H1 (cell line): ENCODE measurements at regions not wholly inside any gene's neighbourhood (a gene's known extent, or its start where the extent isn't known, plus 50 kb on each side); places are given as distances from the start of the nearest gene placed in this dataset.

ENCODE experiments used
- BCL11A ChIP-seq, 2 experiments: IDR thresholded peaks; one replicate each; pipeline ENCODE4 v1.6.1; 2011; ENCODE audit warnings: low read depth in 2 of 2, low read length in 2 of 2, mild to moderate bottlenecking in 2 of 2
- CBX8 ChIP-seq: fragments of 300-800, 300-1000 bp; sonication (generic); IDR thresholded peaks from 2 replicates; pipeline ENCODE4 v1.7.1; 2016; ENCODE audit warnings: low read depth, low read length, borderline replicate concordance
- CHD7 ChIP-seq: fragments of 300-600 bp; sonication (generic); IDR thresholded peaks from 2 replicates; pipeline ENCODE4 v1.7.1; 2012; ENCODE audit warnings: low read length, moderate library complexity, mild to moderate bottlenecking, inconsistent platforms; ENCODE audit not compliant: insufficient replicate concordance
- GABPA ChIP-seq: IDR thresholded peaks from 2 replicates; pipeline ENCODE4 v1.6.1; 2011; ENCODE audit warnings: mild to moderate bottlenecking, low read length, moderate library complexity, borderline replicate concordance; ENCODE audit not compliant: insufficient read depth
- MAX ChIP-seq: IDR thresholded peaks from 2 replicates; pipeline ENCODE4 v1.6.1; 2012; ENCODE audit warnings: inconsistent platforms
- SUZ12 ChIP-seq: fragments of 200-600 bp; sonication (generic); IDR thresholded peaks from 2 replicates; pipeline ENCODE4 v1.6.1; 2012; ENCODE audit warnings: mild to moderate bottlenecking, inconsistent platforms, low read length, moderate library complexity, mixed read lengths
- TAF7 ChIP-seq: optimal IDR thresholded peaks from 2 replicates; pipeline ENCODE3; 2011; ENCODE audit warnings: low read depth, mild to moderate bottlenecking, inconsistent platforms, low read length, moderate library complexity, borderline replicate concordance
- TCF12 ChIP-seq: IDR thresholded peaks from 2 replicates; pipeline ENCODE4 v1.6.1; 2011; ENCODE audit warnings: low read depth, mild to moderate bottlenecking, low read length

- no peak for TF ChIP-seq CHD7
- no peak for TF ChIP-seq GABPA
- no peak for TF ChIP-seq TAF7
- TF ChIP-seq SUZ12 = no peak
- no peak for TF ChIP-seq TCF12
- TF ChIP-seq MAX = no peak
- no peak for TF ChIP-seq BCL11A (IDR thresholded peaks at IDR 0.05; ENCODE audit: low read depth in 2 of 2, low read length in 2 of 2)
- no peak for TF ChIP-seq CBX8
These were observed 754.1 kb downstream of the NOVA1 start (continued) for GRCh38 chr14:25843481-25844470.
